ACHN (cell line): ENCODE measurements at regions not wholly inside any gene's neighbourhood (a gene's known extent, or its start where the extent isn't known, plus 50 kb on each side); places are given as distances from the start of the nearest gene placed in this dataset.
"Not testable (repeated sequence)": the region's sequence is repeated elsewhere in the genome, so short reads cannot be mapped to it uniquely, and the experiment has no call there.

ENCODE experiments used
- DNase-seq: peaks from one replicate; pipeline ENCODE4 v3.0.0-alpha.2; 2015
- in situ Hi-C: cut with HindIII; loops from 2 replicates; pipeline ENCODE4 v1.10.0; 2017; ENCODE audit warnings: low sequenced_read_pairs, low pct_ligation_motif_present, low pct_unique_long_range_greater_than_20kb

GRCh38 chr3:167031364-167032049 is 348.6 kb downstream of the ZBBX start:
- DNase-seq: no peak
- in situ Hi-C loops: no loop called here

- no peak for DNase-seq
- in situ Hi-C loops: no loop called here
These were observed 349.9 kb downstream of the ZBBX start for GRCh38 chr3:167030082-167030725.

- in situ Hi-C loops, DNase-seq: not testable (repeated sequence)
These were observed 360.6 kb downstream of the ZBBX start for GRCh38 chr3:167019503-167019902.

GRCh38 chr3:167018591-167019111 is 361.4 kb downstream of the ZBBX start:
- DNase-seq, in situ Hi-C loops: not testable (repeated sequence)

GRCh38 chr3:167012691-167013090 is 367.4 kb downstream of the ZBBX start:
- DNase-seq: no peak
- in situ Hi-C loops: no loop called here

GRCh38 chr3:167008791-167009190 is 371.3 kb downstream of the ZBBX start:
- in situ Hi-C loops: no loop called here
- no peak for DNase-seq

- no peak for DNase-seq
- in situ Hi-C loops: no loop called here
These were observed 378.7 kb downstream of the ZBBX start for GRCh38 chr3:167001374-167001773.

GRCh38 chr3:166993015-166993630 is 387.0 kb downstream of the ZBBX start:
- in situ Hi-C loops: no loop called here
- no peak for DNase-seq

GRCh38 chr3:166986000-166986399 is 394.1 kb downstream of the ZBBX start:
- DNase-seq: no peak
- in situ Hi-C loops: no loop called here

- in situ Hi-C loops, DNase-seq: not testable (repeated sequence)
These were observed 404.3 kb downstream of the ZBBX start for GRCh38 chr3:166975796-166976195.

- DNase-seq, in situ Hi-C loops: not testable (repeated sequence)
These were observed 412.4 kb downstream of the ZBBX start for GRCh38 chr3:166967714-166968113.

- no peak for DNase-seq
- in situ Hi-C loops: no loop called here
These were observed 417.2 kb downstream of the ZBBX start for GRCh38 chr3:166962911-166963310.

GRCh38 chr3:166957121-166957520 is 423.0 kb downstream of the ZBBX start:
- in situ Hi-C loops: no loop called here
- no peak for DNase-seq

GRCh38 chr3:166955201-166955939 is 424.7 kb downstream of the ZBBX start:
- in situ Hi-C loops: no loop called here

GRCh38 chr3:166934879-166935278 is 445.2 kb downstream of the ZBBX start:
- DNase-seq: no peak
- in situ Hi-C loops: no loop called here

More at GRCh38 chr3:166955201-166955939, 424.7 kb downstream of the ZBBX start:
- DNase-seq: no peak

GRCh38 chr3:166917437-166917836 is 462.7 kb downstream of the ZBBX start:
- in situ Hi-C loops: no loop called here
- DNase-seq: no peak

- no peak for DNase-seq
These were observed 477.7 kb downstream of the ZBBX start for GRCh38 chr3:166902374-166902773.

GRCh38 chr3:166900866-166901577 is 479.1 kb downstream of the ZBBX start:
- in situ Hi-C loops: no loop called here
- DNase-seq: no peak

More at GRCh38 chr3:166902374-166902773, 477.7 kb downstream of the ZBBX start:
- in situ Hi-C loops: no loop called here
